CD4-positive, CD25-positive, alpha-beta regulatory T cell (primary cell): ENCODE measurements at regions not wholly inside any gene's neighbourhood (a gene's known extent, or its start where the extent isn't known, plus 50 kb on each side); places are given as distances from the start of the nearest gene placed in this dataset.

Experiments
- ATAC-seq, 2 donors: fragments of 150-1000 bp; cut with Tn5 transposase; one replicate each; pipeline ENCODE4 v1.10.0; 2021; ENCODE audit warnings: low read depth in 2 of 2, moderate number of reproducible peaks in 2 of 2, moderate library complexity in 1 of 2
- DNase-seq, 3 donors: peaks; one replicate each; pipeline versions ENCODE4 v3.0.0 to v3.0.0-alpha.2; 2012 to 2022; ENCODE audit warnings: mixed read lengths in 1 of 3
- H3K27ac ChIP-seq: one replicate; pipeline ENCODE4 v1.7.0; 2013; ENCODE audit warnings: mild to moderate bottlenecking, low read length; ENCODE audit not compliant: insufficient read depth, poor library complexity, severe bottlenecking
- H3K27me3 ChIP-seq: one replicate; pipeline ENCODE4 v1.7.0; 2013; ENCODE audit warnings: low read length; ENCODE audit not compliant: control insufficient read depth, insufficient read depth
- H3K36me3 ChIP-seq: one replicate; pipeline ENCODE4 v1.7.0; 2013; ENCODE audit warnings: mild to moderate bottlenecking, low read length, moderate library complexity; ENCODE audit not compliant: control insufficient read depth, insufficient read depth
- H3K4me1 ChIP-seq: 2 replicates; pipeline ENCODE4 v1.7.0; 2013; ENCODE audit warnings: mild to moderate bottlenecking, low read length; ENCODE audit not compliant: insufficient read depth, control insufficient read depth, poor library complexity, severe bottlenecking
- H3K4me3 ChIP-seq: one replicate; pipeline ENCODE4 v1.7.0; 2013; ENCODE audit warnings: low read depth, mild to moderate bottlenecking, low read length, moderate library complexity
- H3K9me3 ChIP-seq, 2 experiments: 1 replicate in 1 of 2; 2 replicates in 1 of 2; pipeline ENCODE4 v1.7.0; 2013; ENCODE audit warnings: low read length in 2 of 2, mild to moderate bottlenecking in 1 of 2, moderate library complexity in 1 of 2; ENCODE audit not compliant: control insufficient read depth in 2 of 2
- H3K27ac Mint-ChIP-seq, 3 donors: one replicate each; pipeline ENCODE4 v1.8.0; 2020 to 2022; ENCODE audit warnings: mild to moderate bottlenecking in 3 of 3, mixed read lengths in 3 of 3, moderate library complexity in 2 of 3
- H3K27me3 Mint-ChIP-seq: one replicate; pipeline ENCODE4 v1.8.0; 2022; ENCODE audit warnings: mild to moderate bottlenecking, mixed read lengths
- H3K36me3 Mint-ChIP-seq: one replicate; pipeline ENCODE4 v1.8.0; 2020; ENCODE audit warnings: mixed read lengths
- H3K4me1 Mint-ChIP-seq, 4 donors: one replicate each; pipeline ENCODE4 v1.8.0; 2020 to 2022; ENCODE audit warnings: mixed read lengths in 4 of 4, mild to moderate bottlenecking in 1 of 4
- H3K4me3 Mint-ChIP-seq, 4 donors: one replicate each; pipeline ENCODE4 v1.8.0; 2020 to 2022; ENCODE audit warnings: mild to moderate bottlenecking in 4 of 4, mixed read lengths in 4 of 4, moderate library complexity in 3 of 4
- H3K9me3 Mint-ChIP-seq, 7 donors: one replicate each; pipeline ENCODE4 v1.8.0; 2020 to 2022; ENCODE audit warnings: mixed read lengths in 7 of 7, mild to moderate bottlenecking in 3 of 7, moderate library complexity in 2 of 7

DNA sequence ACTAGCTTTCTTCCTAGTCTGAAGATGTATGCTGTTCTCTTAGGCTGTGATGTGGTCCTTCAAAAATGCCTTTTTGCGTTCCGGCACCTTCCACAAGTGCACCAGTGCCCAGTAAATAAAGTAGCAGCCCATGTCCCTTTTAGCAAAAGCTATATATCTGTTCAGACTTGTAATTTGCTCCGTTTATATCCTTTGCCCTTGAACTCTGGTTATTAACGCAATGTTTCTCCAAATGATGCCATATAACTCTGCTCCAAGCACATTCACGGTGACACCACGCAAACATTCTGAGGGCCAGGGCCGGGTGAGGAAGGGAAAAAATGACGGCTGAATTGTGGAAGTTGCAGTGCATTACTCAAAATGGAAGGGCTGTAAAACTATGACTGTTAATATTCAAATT is 1001.1 kb upstream of the NR2F2 start:
- peaks cover 0 to 5% (median 0%) of the 10 kb centered on the region in 4 donors for H3K4me1 Mint-ChIP-seq
- peaks cover 0 to 4% (median 0%) of the 10 kb centered on the region in 7 donors for H3K9me3 Mint-ChIP-seq
- no peak overlapping the region for H3K27ac Mint-ChIP-seq
- no peak for DNase-seq
- Histone ChIP-seq H3K4me1 (no peaks in the 10 kb centered on the region), H3K27me3 (peaks cover 4% of the 10 kb centered on the region), H3K4me3 (no peak overlapping the region), H3K9me3 (no peaks in the 10 kb centered on the region), H3K27ac (no peak overlapping the region), H3K36me3 (no peaks in the 10 kb centered on the region)
- no peaks in the 10 kb centered on the region for H3K27me3 Mint-ChIP-seq
- ATAC-seq, result no peak
- no peaks in the 10 kb centered on the region for H3K36me3 Mint-ChIP-seq
- no peak overlapping the region for H3K4me3 Mint-ChIP-seq

- ATAC-seq (no peak), DNase-seq (no peak)
- Histone ChIP-seq H3K4me3 (no peak overlapping the region), H3K4me1 (no peaks in the 10 kb centered on the region), H3K27me3 (no peaks in the 10 kb centered on the region), H3K27ac (no peak overlapping the region), H3K36me3 (no peaks in the 10 kb centered on the region), H3K9me3 (no peaks in the 10 kb centered on the region)
- no peak overlapping the region for H3K4me3 Mint-ChIP-seq
- H3K4me1 Mint-ChIP-seq, result no peaks in the 10 kb centered on the region
- H3K27me3 Mint-ChIP-seq, result peaks cover 4% of the 10 kb centered on the region
- H3K27ac Mint-ChIP-seq, result no peak overlapping the region
- H3K36me3 Mint-ChIP-seq, result no peaks in the 10 kb centered on the region
- H3K9me3 Mint-ChIP-seq, result peaks cover 0 to 11% (median 0%) of the 10 kb centered on the region in 7 donors
These were observed 988.8 kb upstream of the NR2F2 start for GRCh38 chr15:95341686-95342085.

- DNase-seq (no peak), ATAC-seq (no peak)
- no peaks in the 10 kb centered on the region for H3K4me1 ChIP-seq
- Mint-ChIP-seq H3K4me1 (no peaks in the 10 kb centered on the region), H3K4me3 (no peak overlapping the region), H3K27me3 (peaks cover 4% of the 10 kb centered on the region), H3K27ac (no peak overlapping the region), H3K9me3 (peaks cover 0 to 5% (median 0%) of the 10 kb centered on the region in 7 donors), H3K36me3 (no peaks in the 10 kb centered on the region)
- no peaks in the 10 kb centered on the region for H3K36me3 ChIP-seq
- no peak overlapping the region for H3K27ac ChIP-seq
- H3K9me3 ChIP-seq, result no peaks in the 10 kb centered on the region
- H3K4me3 ChIP-seq, result no peak overlapping the region
- H3K27me3 ChIP-seq, result no peaks in the 10 kb centered on the region
These were observed 984.6 kb upstream of the NR2F2 start for GRCh38 chr15:95345867-95346266.

- H3K9me3 ChIP-seq, result no peaks in the 10 kb centered on the region
- Mint-ChIP-seq H3K36me3 (no peaks in the 10 kb centered on the region), H3K4me3 (no peak overlapping the region), H3K27me3 (peaks cover 4% of the 10 kb centered on the region), H3K4me1 (no peaks in the 10 kb centered on the region), H3K27ac (no peak overlapping the region), H3K9me3 (peaks cover 0 to 5% (median 0%) of the 10 kb centered on the region in 7 donors)
- H3K4me1 ChIP-seq, result no peaks in the 10 kb centered on the region
- H3K4me3 ChIP-seq, result no peak overlapping the region
- no peaks in the 10 kb centered on the region for H3K36me3 ChIP-seq
- no peak for DNase-seq
- H3K27me3 ChIP-seq, result no peaks in the 10 kb centered on the region
- no peak for ATAC-seq
- no peak overlapping the region for H3K27ac ChIP-seq
These were observed 983.6 kb upstream of the NR2F2 start for GRCh38 chr15:95346721-95347475.

DNA sequence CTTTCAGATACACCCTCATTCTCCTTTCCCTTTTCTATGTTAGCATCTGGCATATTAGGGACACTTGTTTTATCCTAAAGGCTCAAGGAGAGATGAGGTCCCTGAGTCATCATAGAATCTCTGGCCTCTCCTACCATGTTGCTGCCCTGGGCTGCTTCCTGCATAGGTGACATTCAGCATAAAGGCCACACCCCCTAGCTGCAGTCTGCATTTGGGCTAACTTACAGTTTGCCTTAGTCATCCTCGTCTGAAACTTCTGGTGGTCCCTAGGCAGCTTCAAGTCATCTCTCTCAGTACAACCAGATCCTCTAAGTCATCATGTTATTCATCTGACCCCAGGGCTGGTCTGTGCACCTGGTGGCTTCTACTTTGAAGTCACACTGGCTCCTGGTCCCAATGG is 982.7 kb upstream of the NR2F2 start:
- H3K27me3 Mint-ChIP-seq, result peaks cover 4% of the 10 kb centered on the region
- H3K9me3 Mint-ChIP-seq, result peaks cover 0 to 5% (median 0%) of the 10 kb centered on the region in 7 donors
- H3K4me3 Mint-ChIP-seq, result no peak overlapping the region
- Histone ChIP-seq H3K27ac (no peak overlapping the region), H3K4me1 (no peaks in the 10 kb centered on the region), H3K4me3 (no peak overlapping the region), H3K36me3 (no peaks in the 10 kb centered on the region), H3K9me3 (no peaks in the 10 kb centered on the region), H3K27me3 (no peaks in the 10 kb centered on the region)
- H3K27ac Mint-ChIP-seq, result no peak overlapping the region
- H3K36me3 Mint-ChIP-seq, result no peaks in the 10 kb centered on the region
- no peak for ATAC-seq
- H3K4me1 Mint-ChIP-seq, result no peaks in the 10 kb centered on the region
- DNase-seq, result no peak

GRCh38 chr15:95350908-95351307 is 979.6 kb upstream of the NR2F2 start:
- Mint-ChIP-seq H3K9me3 (peaks cover 0 to 6% (median 0%) of the 10 kb centered on the region in 7 donors), H3K36me3 (no peaks in the 10 kb centered on the region), H3K27me3 (peaks cover 4% of the 10 kb centered on the region), H3K4me3 (no peak overlapping the region), H3K27ac (no peak overlapping the region), H3K4me1 (no peaks in the 10 kb centered on the region)
- Histone ChIP-seq H3K4me3 (no peak overlapping the region), H3K27me3 (no peaks in the 10 kb centered on the region), H3K27ac (no peak overlapping the region), H3K9me3 (no peaks in the 10 kb centered on the region), H3K4me1 (no peaks in the 10 kb centered on the region), H3K36me3 (no peaks in the 10 kb centered on the region)
- DNase-seq (no peak), ATAC-seq (no peak)

DNA sequence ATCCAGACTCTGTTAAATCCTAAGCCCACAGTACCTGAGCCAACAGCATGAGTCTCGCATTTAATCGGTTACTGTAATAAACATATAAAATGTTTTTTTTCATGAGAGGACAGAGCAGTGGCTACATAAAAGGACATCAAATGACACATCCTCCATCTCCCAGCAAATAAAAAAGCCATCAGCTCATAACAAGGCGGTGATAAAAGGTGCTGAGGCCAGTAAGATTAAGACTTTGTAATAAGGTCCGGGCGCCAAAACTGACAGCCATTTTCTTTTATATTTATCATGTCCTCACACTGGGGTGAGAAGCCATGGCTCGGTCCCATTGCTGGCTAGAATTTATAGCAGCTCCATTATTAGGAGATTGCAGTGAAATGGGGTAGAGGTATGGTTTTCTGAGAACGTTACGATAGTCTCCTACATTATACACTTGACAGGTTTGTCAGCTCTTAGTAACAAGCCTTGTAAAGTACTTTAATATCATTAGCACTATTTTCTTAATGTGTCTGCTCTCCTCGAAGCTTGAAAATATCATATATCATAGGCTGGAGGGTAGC is 977.8 kb upstream of the NR2F2 start:
- DNase-seq (no peak), ATAC-seq (no peak)
- H3K4me3 Mint-ChIP-seq, result no peak overlapping the region
- Histone ChIP-seq H3K27ac (no peak overlapping the region), H3K4me1 (no peaks in the 10 kb centered on the region), H3K4me3 (no peak overlapping the region), H3K9me3 (no peaks in the 10 kb centered on the region), H3K27me3 (no peaks in the 10 kb centered on the region), H3K36me3 (no peaks in the 10 kb centered on the region)
- peaks cover 4% of the 10 kb centered on the region for H3K27me3 Mint-ChIP-seq
- H3K36me3 Mint-ChIP-seq, result no peaks in the 10 kb centered on the region
- no peaks in the 10 kb centered on the region for H3K4me1 Mint-ChIP-seq
- peaks cover 0 to 11% (median 1%) of the 10 kb centered on the region in 7 donors for H3K9me3 Mint-ChIP-seq
- H3K27ac Mint-ChIP-seq, result no peak overlapping the region

DNA sequence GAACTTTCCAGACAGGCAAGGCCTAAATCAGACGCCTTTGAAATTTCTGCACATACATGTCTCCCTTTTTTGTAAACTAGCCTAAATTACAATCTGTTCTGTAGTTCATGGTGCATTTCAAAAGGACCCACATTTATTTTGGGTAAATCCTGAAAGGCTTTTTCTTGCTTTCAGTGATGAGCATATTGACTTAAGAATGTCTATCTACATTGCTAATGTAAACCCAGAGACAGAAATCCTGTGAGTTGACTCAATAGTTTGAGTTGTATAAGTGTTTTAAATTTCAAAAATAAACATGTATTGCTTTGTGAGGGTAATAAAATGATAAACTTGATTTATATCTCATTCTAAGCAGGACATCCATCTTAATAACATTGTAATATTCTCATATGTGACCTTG is 977.0 kb upstream of the NR2F2 start:
- no peak for ATAC-seq

More for the DNA sequence above, 977.0 kb upstream of the NR2F2 start:
- H3K9me3 Mint-ChIP-seq, result peaks cover 0 to 10% (median 1%) of the 10 kb centered on the region in 7 donors
- H3K27me3 Mint-ChIP-seq, result peaks cover 4% of the 10 kb centered on the region
- Histone ChIP-seq H3K27ac (no peak overlapping the region), H3K4me1 (no peaks in the 10 kb centered on the region), H3K27me3 (no peaks in the 10 kb centered on the region), H3K4me3 (no peak overlapping the region), H3K36me3 (no peaks in the 10 kb centered on the region), H3K9me3 (no peaks in the 10 kb centered on the region)
- DNase-seq, result no peak
- no peaks in the 10 kb centered on the region for H3K4me1 Mint-ChIP-seq
- H3K4me3 Mint-ChIP-seq, result no peak overlapping the region
- no peaks in the 10 kb centered on the region for H3K36me3 Mint-ChIP-seq
- H3K27ac Mint-ChIP-seq, result no peak overlapping the region
